SU-DHL-6 (cell line): ENCODE measurements at regions not wholly inside any gene's neighbourhood (a gene's known extent, or its start where the extent isn't known, plus 50 kb on each side); places are given as distances from the start of the nearest gene placed in this dataset.

ENCODE experiments used
- H2AFZ ChIP-seq: fragments of 200-600 bp; sonication (generic); 2 replicates; pipeline ENCODE4 v1.6.1; 2014; ENCODE audit warnings: low read depth, mild to moderate bottlenecking, moderate library complexity, mixed read lengths, antibody characterized with exemption, low read length; ENCODE audit not compliant: severe bottlenecking
- H3F3A ChIP-seq: fragments of 200-600 bp; shearing (Covaris generic); 2 replicates; pipeline ENCODE4 v1.6.0; 2016; ENCODE audit warnings: antibody characterized with exemption, mild to moderate bottlenecking; ENCODE audit not compliant: insufficient read depth
- H3K27ac ChIP-seq: fragments of 200-600 bp; sonication (generic); 2 replicates; pipeline ENCODE4 v1.5.1; 2016; ENCODE audit warnings: low read depth, mild to moderate bottlenecking, low read length, moderate library complexity, mixed read lengths
- H3K27me3 ChIP-seq: fragments of 200-600 bp; sonication (generic), shearing (Covaris generic); 2 replicates; pipeline ENCODE4 v1.6.0; 2014; ENCODE audit warnings: mild to moderate bottlenecking, low read length
- H3K36me3 ChIP-seq: fragments of 200-600 bp; sonication (generic); 2 replicates; pipeline ENCODE4 v1.6.1; 2014; ENCODE audit warnings: mild to moderate bottlenecking, low read length, mixed read lengths
- H3K4me2 ChIP-seq: fragments of 300-600, 200-600 bp; shearing (Covaris generic), sonication (generic); 2 replicates; pipeline ENCODE4 v1.6.0; 2014; ENCODE audit warnings: low read length, low read depth, mild to moderate bottlenecking; ENCODE audit not compliant: poor library complexity, severe bottlenecking
- H3K4me3 ChIP-seq: fragments of 200-600 bp; sonication (generic); 2 replicates; pipeline ENCODE4 v1.5.1; 2014; ENCODE audit warnings: antibody characterized with exemption, low read length, mild to moderate bottlenecking, mixed read lengths; ENCODE audit not compliant: insufficient read depth, poor library complexity, severe bottlenecking
- H3K79me2 ChIP-seq: fragments of 200-600 bp; sonication (generic); 2 replicates; pipeline ENCODE4 v1.6.1; 2014; ENCODE audit warnings: mild to moderate bottlenecking, low read length, moderate library complexity; ENCODE audit not compliant: insufficient read depth
- H3K9ac ChIP-seq: fragments of 200-600 bp; sonication (generic); 2 replicates; pipeline ENCODE4 v1.7.0; 2014; ENCODE audit warnings: mild to moderate bottlenecking, low read length
- H3K9me2 ChIP-seq: fragments of 200-600 bp; sonication (generic); replicated peaks from 2 replicates; pipeline ENCODE4 v1.6.1; 2014; ENCODE audit warnings: low read length; ENCODE audit not compliant: insufficient read depth
- H3K9me3 ChIP-seq: fragments of 200-600 bp; sonication (generic); 2 replicates; pipeline ENCODE4 v1.6.1; 2014; ENCODE audit warnings: low read length, mixed read lengths; ENCODE audit not compliant: insufficient read depth
- H4K20me1 ChIP-seq: fragments of 200-600 bp; sonication (generic); 2 replicates; pipeline ENCODE4 v1.6.1; 2014; ENCODE audit warnings: low read depth, mild to moderate bottlenecking, antibody characterized with exemption, low read length, moderate library complexity, mixed read lengths
- EZH2phosphoT487 ChIP-seq: fragments of 200-600 bp; sonication (generic), shearing (Covaris generic); conservative IDR thresholded peaks from 2 replicates; pipeline ENCODE4 v1.6.1; 2018; ENCODE audit warnings: mild to moderate bottlenecking, antibody characterized with exemption, low read length, moderate library complexity, mixed read lengths
- TF ChIP-seq, protein P1 (sequence below): fragments of 200-600 bp; sonication (generic); IDR thresholded peaks from one replicate; pipeline ENCODE4 v1.5.1; 2017; ENCODE audit warnings: antibody characterized with exemption, mild to moderate bottlenecking, low read length, moderate library complexity; ENCODE audit not compliant: insufficient read depth, poor library complexity, severe bottlenecking

DNA sequence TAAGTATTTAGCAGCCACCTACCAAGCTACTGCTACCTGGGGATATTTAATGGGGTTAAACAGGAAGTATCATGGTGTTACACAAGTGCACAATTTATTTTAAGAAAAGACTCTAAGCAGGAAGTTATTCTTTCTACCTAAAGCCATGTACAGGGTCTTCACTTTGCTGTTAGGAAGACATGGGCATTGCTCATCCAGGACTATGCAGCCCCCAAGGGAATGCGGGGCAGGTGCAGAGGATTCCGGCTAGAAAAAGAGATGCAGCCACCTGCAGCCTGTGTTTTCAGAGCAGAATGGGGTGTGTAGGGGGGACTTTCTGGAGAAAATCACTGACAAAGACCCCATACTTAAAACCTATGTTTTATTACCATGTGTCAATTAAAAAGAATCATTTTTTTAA, 399.1 kb upstream of the NOX3 start:
- no peak overlapping the region for H3K9ac ChIP-seq
- H3F3A ChIP-seq: no peaks in the 10 kb centered on the region
- H3K36me3 ChIP-seq: no peaks in the 10 kb centered on the region
- no peaks in the 10 kb centered on the region for H3K79me2 ChIP-seq
- H3K27ac ChIP-seq: no peak overlapping the region
- no peaks in the 10 kb centered on the region for H3K27me3 ChIP-seq
- H3K4me2 ChIP-seq: no peak overlapping the region
- no peaks in the 10 kb centered on the region for H4K20me1 ChIP-seq
- H2AFZ ChIP-seq: no peak overlapping the region
- no peaks in the 10 kb centered on the region for H3K9me2 ChIP-seq
- no peak overlapping the region for H3K4me3 ChIP-seq
- H3K9me3 ChIP-seq: no peaks in the 10 kb centered on the region
- TF ChIP-seq, protein P1, sequence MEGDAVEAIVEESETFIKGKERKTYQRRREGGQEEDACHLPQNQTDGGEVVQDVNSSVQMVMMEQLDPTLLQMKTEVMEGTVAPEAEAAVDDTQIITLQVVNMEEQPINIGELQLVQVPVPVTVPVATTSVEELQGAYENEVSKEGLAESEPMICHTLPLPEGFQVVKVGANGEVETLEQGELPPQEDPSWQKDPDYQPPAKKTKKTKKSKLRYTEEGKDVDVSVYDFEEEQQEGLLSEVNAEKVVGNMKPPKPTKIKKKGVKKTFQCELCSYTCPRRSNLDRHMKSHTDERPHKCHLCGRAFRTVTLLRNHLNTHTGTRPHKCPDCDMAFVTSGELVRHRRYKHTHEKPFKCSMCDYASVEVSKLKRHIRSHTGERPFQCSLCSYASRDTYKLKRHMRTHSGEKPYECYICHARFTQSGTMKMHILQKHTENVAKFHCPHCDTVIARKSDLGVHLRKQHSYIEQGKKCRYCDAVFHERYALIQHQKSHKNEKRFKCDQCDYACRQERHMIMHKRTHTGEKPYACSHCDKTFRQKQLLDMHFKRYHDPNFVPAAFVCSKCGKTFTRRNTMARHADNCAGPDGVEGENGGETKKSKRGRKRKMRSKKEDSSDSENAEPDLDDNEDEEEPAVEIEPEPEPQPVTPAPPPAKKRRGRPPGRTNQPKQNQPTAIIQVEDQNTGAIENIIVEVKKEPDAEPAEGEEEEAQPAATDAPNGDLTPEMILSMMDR: no peak
- TF ChIP-seq EZH2phosphoT487: no peak

- no peak overlapping the region for H3K4me3 ChIP-seq
- H3K9me3 ChIP-seq: no peaks in the 10 kb centered on the region
- no peak overlapping the region for H3K9ac ChIP-seq
- H3F3A ChIP-seq: no peaks in the 10 kb centered on the region
- no peaks in the 10 kb centered on the region for H3K9me2 ChIP-seq
- H2AFZ ChIP-seq: no peak overlapping the region
- no peaks in the 10 kb centered on the region for H3K36me3 ChIP-seq
- no peak overlapping the region for H3K27ac ChIP-seq
- H3K4me2 ChIP-seq: no peak overlapping the region
- no peaks in the 10 kb centered on the region for H3K79me2 ChIP-seq
- H3K27me3 ChIP-seq: no peaks in the 10 kb centered on the region
- TF ChIP-seq EZH2phosphoT487: no peak
- TF ChIP-seq, protein P1: no peak
- no peaks in the 10 kb centered on the region for H4K20me1 ChIP-seq
Measured at GRCh38 chr6:155853011-155853410, 397.4 kb upstream of the NOX3 start.

DNA sequence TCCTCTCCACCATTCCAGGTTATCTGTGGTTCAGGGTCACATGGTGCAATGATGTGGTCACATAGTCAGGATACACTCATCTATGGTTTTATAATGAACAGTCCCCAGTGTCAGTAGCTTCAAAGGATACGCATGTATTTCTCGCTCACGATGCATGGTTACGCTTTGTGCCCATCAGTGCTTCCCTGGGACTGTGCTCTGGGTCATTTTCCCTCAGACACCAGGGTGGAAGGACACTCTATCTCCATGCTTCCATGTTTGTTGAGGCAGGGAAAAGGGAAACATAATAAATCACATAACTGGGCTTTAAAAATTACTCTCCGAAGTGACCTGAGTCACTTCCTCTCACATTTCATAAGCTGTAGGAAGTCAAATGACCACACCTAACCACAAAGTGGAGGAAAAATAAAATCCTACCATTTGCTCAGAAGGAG, 394.8 kb upstream of the NOX3 start:
- no peaks in the 10 kb centered on the region for H3F3A ChIP-seq
- H3K36me3 ChIP-seq: no peaks in the 10 kb centered on the region
- no peaks in the 10 kb centered on the region for H3K79me2 ChIP-seq
- H3K27ac ChIP-seq: no peak overlapping the region
- no peaks in the 10 kb centered on the region for H4K20me1 ChIP-seq
- H2AFZ ChIP-seq: no peak overlapping the region
- no peak for TF ChIP-seq EZH2phosphoT487
- TF ChIP-seq, protein P1: no peak
- no peaks in the 10 kb centered on the region for H3K9me2 ChIP-seq
- no peaks in the 10 kb centered on the region for H3K9me3 ChIP-seq
- H3K4me2 ChIP-seq: no peak overlapping the region
- H3K27me3 ChIP-seq: no peaks in the 10 kb centered on the region
- H3K4me3 ChIP-seq: no peak overlapping the region
- H3K9ac ChIP-seq: no peak overlapping the region
